Endodermal cell (in vitro differentiated cells): ENCODE measurements at regions not wholly inside any gene's neighbourhood (a gene's known extent, or its start where the extent isn't known, plus 50 kb on each side); places are given as distances from the start of the nearest gene placed in this dataset.

Experiments used
- DNase-seq: peaks from one replicate; pipeline ENCODE4 v3.0.0-alpha.2; 2017
- H3K27ac ChIP-seq: 2 replicates; pipeline ENCODE4 v1.5.1; 2013; ENCODE audit warnings: mild to moderate bottlenecking, low read depth, low read length, moderate library complexity
- H3K27me3 ChIP-seq: 2 replicates; pipeline ENCODE4 v1.6.1; 2013; ENCODE audit warnings: mild to moderate bottlenecking, low read length, moderate library complexity; ENCODE audit not compliant: insufficient read depth, control insufficient read depth, poor library complexity, severe bottlenecking
- H3K36me3 ChIP-seq: 2 replicates; pipeline ENCODE4 v1.7.0; 2013; ENCODE audit warnings: mild to moderate bottlenecking, low read length, moderate library complexity; ENCODE audit not compliant: control insufficient read depth, insufficient read depth
- H3K4me1 ChIP-seq: one replicate; pipeline ENCODE4 v1.7.0; 2013; ENCODE audit warnings: low read length; ENCODE audit not compliant: control insufficient read depth, insufficient read depth
- H3K4me3 ChIP-seq: 2 replicates; pipeline ENCODE4 v1.5.1; 2013; ENCODE audit warnings: mild to moderate bottlenecking, low read length, moderate library complexity
- H3K9ac ChIP-seq: 2 replicates; pipeline ENCODE4 v1.6.1; 2013; ENCODE audit warnings: mild to moderate bottlenecking, low read length, moderate library complexity; ENCODE audit not compliant: poor library complexity, severe bottlenecking; ENCODE audit errors: extremely low read depth
- H3K9me3 ChIP-seq: 2 replicates; pipeline ENCODE4 v1.6.1; 2013; ENCODE audit warnings: mild to moderate bottlenecking, low read length, moderate library complexity; ENCODE audit not compliant: control insufficient read depth
- H3K27ac Mint-ChIP-seq: 2 replicates; pipeline ENCODE4 v1.8.0; 2020; ENCODE audit warnings: mixed read lengths
- H3K27me3 Mint-ChIP-seq: 2 replicates; pipeline ENCODE4 v1.8.0; 2021; ENCODE audit warnings: mild to moderate bottlenecking, mixed read lengths; ENCODE audit not compliant: insufficient read depth
- H3K36me3 Mint-ChIP-seq: 2 replicates; pipeline ENCODE4 v1.8.0; 2020; ENCODE audit warnings: low read depth, mixed read lengths
- H3K4me1 Mint-ChIP-seq: 2 replicates; pipeline ENCODE4 v1.8.0; 2020; ENCODE audit warnings: mixed read lengths
- H3K4me3 Mint-ChIP-seq: 2 replicates; pipeline ENCODE4 v1.8.0; 2020; ENCODE audit warnings: mild to moderate bottlenecking, moderate library complexity, mixed read lengths
- H3K9me3 Mint-ChIP-seq: 2 replicates; pipeline ENCODE4 v1.8.0; 2020; ENCODE audit warnings: mild to moderate bottlenecking, mixed read lengths
- WGBS, 2 experiments: methylation state at CpG; one replicate each; pipeline versions ENCODE4 v1.1.5 to v1.1.7; 2013; ENCODE audit warnings: missing lambda C conversion rate in 2 of 2, mixed read lengths in 1 of 2; ENCODE audit not compliant: insufficient coverage in 1 of 2, insufficient read length in 1 of 2; 5-methylcytosine and 5-hydroxymethylcytosine counted together
- TF ChIP-seq, protein P1 (sequence below): fragments of 200-600 bp; sonication (generic); conservative IDR thresholded peaks from 2 replicates; pipeline ENCODE4 v1.5.0; 2021; ENCODE audit warnings: antibody characterized with exemption, mild to moderate bottlenecking

DNA sequence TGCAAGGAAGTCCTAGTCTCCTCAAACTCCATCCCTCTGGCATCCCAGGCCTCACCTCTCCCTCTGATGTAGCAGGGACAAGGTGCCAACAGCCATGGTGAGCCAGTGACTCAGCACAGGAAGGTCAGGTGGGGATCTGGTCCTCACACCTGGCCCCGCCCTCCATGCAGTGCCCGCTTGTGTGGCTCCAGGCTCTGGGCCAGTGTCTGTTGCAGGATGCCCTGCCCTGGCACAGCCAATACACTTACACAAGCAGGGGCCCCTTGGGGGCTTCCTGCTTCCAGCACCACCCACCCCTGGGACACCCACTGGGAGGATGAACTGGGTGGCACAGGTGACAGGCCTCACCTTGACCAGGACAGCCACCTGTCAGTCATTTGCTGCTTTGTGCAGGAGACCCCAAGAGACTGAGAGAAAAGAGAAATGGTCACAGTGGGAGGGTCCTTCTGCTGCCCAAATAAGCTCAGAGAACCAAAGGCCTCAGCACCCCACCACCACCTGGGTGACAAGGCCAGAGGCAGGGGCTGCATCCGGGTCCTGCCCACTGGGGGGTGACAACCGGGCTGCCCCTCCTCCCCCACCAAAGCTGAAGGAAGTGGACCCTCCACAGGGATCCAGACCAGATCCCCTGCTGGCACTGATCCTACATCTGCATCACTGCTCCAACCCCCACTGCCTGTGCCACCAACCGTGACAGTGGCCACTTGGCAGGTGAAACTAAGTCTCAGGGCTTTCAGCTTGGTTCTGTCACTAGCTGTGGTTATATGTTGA is 658.8 kb upstream of the DEFB115 start:
- H3K4me1 Mint-ChIP-seq, result no peaks in the 10 kb centered on the region
- H3K4me3 Mint-ChIP-seq, result no peak overlapping the region
- H3K27me3 Mint-ChIP-seq, result no peaks in the 10 kb centered on the region
- H3K4me3 ChIP-seq, result no peak overlapping the region
- H3K9ac ChIP-seq, result no peak overlapping the region
- no peak overlapping the region for H3K27ac ChIP-seq
- no peaks in the 10 kb centered on the region for H3K9me3 ChIP-seq
- no peak overlapping the region for H3K27ac Mint-ChIP-seq
- no peaks in the 10 kb centered on the region for H3K36me3 Mint-ChIP-seq
- H3K36me3 ChIP-seq, result no peaks in the 10 kb centered on the region
- no peak for DNase-seq
- WGBS, 2 experiments, result 81% methylated on average over 5 of the region's 5 CpGs; no CpG with 5 or more reads in 1 of the 2 experiments
- no peaks in the 10 kb centered on the region for H3K27me3 ChIP-seq
- no peaks in the 10 kb centered on the region for H3K4me1 ChIP-seq
- H3K9me3 Mint-ChIP-seq, result peaks cover 73% of the 10 kb centered on the region
- TF ChIP-seq, protein P1, sequence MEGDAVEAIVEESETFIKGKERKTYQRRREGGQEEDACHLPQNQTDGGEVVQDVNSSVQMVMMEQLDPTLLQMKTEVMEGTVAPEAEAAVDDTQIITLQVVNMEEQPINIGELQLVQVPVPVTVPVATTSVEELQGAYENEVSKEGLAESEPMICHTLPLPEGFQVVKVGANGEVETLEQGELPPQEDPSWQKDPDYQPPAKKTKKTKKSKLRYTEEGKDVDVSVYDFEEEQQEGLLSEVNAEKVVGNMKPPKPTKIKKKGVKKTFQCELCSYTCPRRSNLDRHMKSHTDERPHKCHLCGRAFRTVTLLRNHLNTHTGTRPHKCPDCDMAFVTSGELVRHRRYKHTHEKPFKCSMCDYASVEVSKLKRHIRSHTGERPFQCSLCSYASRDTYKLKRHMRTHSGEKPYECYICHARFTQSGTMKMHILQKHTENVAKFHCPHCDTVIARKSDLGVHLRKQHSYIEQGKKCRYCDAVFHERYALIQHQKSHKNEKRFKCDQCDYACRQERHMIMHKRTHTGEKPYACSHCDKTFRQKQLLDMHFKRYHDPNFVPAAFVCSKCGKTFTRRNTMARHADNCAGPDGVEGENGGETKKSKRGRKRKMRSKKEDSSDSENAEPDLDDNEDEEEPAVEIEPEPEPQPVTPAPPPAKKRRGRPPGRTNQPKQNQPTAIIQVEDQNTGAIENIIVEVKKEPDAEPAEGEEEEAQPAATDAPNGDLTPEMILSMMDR, result no peak

DNA sequence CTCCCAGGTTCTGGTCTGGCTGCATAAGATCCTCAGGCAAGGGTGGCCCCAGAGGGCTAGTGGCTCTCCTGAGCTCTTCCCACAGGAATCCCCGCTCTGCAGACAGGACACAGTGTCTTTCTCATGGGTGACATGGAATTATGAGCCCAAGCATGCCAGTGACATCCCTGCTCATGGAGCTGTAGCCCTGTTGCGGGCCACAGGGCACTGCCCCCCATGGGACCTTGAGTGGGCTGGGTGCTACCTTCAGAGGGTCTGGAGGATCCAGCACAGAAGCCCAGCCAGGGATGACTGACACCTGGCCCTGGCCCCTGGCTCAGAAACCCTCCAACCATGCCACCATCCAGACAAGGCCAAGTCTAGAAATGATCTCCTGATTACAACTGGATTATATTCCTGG is 657.5 kb upstream of the DEFB115 start:
- Mint-ChIP-seq H3K36me3 (no peaks in the 10 kb centered on the region), H3K4me3 (no peak overlapping the region), H3K9me3 (peaks cover 77% of the 10 kb centered on the region), H3K27me3 (no peaks in the 10 kb centered on the region), H3K4me1 (no peaks in the 10 kb centered on the region), H3K27ac (no peak overlapping the region)
- TF ChIP-seq, protein P1, result no peak
- no peaks in the 10 kb centered on the region for H3K9me3 ChIP-seq
- WGBS, 2 experiments, result 80 to 85% methylated on average over 1 to 2 of the region's 2 CpGs
- no peak for DNase-seq
- H3K9ac ChIP-seq, result no peak overlapping the region
- no peak overlapping the region for H3K27ac ChIP-seq
- no peaks in the 10 kb centered on the region for H3K36me3 ChIP-seq
- no peaks in the 10 kb centered on the region for H3K27me3 ChIP-seq
- no peaks in the 10 kb centered on the region for H3K4me1 ChIP-seq
- no peak overlapping the region for H3K4me3 ChIP-seq

DNA sequence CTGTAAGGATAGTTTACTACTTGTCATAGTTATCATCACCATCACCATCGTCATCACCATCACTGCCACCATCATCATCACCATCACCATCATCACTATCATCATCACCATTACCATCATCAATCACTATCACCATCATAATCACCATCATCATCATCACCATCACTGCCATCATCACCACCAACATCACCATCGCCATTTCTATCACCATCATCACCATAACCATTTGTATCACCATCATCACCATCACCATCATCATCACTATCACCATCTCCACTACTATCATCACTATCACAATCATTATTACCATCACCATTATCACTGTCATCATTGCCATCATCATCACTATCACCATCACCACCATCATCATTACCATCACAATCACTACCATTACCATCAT is 655.5 kb upstream of the DEFB115 start:
- Histone ChIP-seq H3K4me1 (no peaks in the 10 kb centered on the region), H3K27me3 (no peaks in the 10 kb centered on the region), H3K4me3 (no peak overlapping the region), H3K27ac (no peak overlapping the region), H3K9ac (no peak overlapping the region), H3K36me3 (no peaks in the 10 kb centered on the region), H3K9me3 (peaks cover 7% of the 10 kb centered on the region)
- Mint-ChIP-seq H3K4me1 (no peaks in the 10 kb centered on the region), H3K27me3 (no peaks in the 10 kb centered on the region), H3K4me3 (no peak overlapping the region), H3K27ac (no peak overlapping the region), H3K36me3 (no peaks in the 10 kb centered on the region), H3K9me3 (peaks cover 91% of the 10 kb centered on the region)
- 75 to 79% methylated on average over 2 of the region's 2 CpGs for WGBS, 2 experiments
- TF ChIP-seq, protein P1, result no peak
- DNase-seq, result no peak
